Uterus (tissue), 3 donors: ENCODE measurements at regions not wholly inside any gene's neighbourhood (a gene's known extent, or its start where the extent isn't known, plus 50 kb on each side); places are given as distances from the start of the nearest gene placed in this dataset.

Experiments used
- DNase-seq, 2 donors: peaks; one replicate each; pipeline ENCODE4 v3.0.0-alpha.2; 2019 to 2020
- H3K27ac ChIP-seq, 2 donors: fragments of 200-600 bp; sonication (generic); 1 replicate in 1 of 2; 2 replicates in 1 of 2; pipeline ENCODE4 v1.5.1; 2016 to 2018
- H3K27me3 ChIP-seq, 2 donors: fragments of 200-600 bp; sonication (generic); one replicate each; pipeline ENCODE4 v1.5.1; 2018 to 2019; ENCODE audit warnings: control low read depth in 1 of 2
- H3K36me3 ChIP-seq, 2 donors: fragments of 200-600 bp; sonication (generic); one replicate each; pipeline ENCODE4 v1.5.1; 2019; ENCODE audit warnings: control low read depth in 1 of 2
- H3K4me1 ChIP-seq, 2 donors: fragments of 200-600 bp; sonication (generic); one replicate each; pipeline ENCODE4 v1.5.1; 2018 to 2019; ENCODE audit warnings: control low read depth in 1 of 2
- H3K4me3 ChIP-seq, 2 donors: fragments of 200-600 bp; sonication (generic); 1 replicate in 1 of 2; 2 replicates in 1 of 2; pipeline ENCODE4 v1.5.1; 2018 to 2019; ENCODE audit warnings: mild to moderate bottlenecking in 1 of 2
- H3K9me3 ChIP-seq, 2 donors: fragments of 200-600 bp; sonication (generic); one replicate each; pipeline ENCODE4 v1.5.1; 2019; ENCODE audit warnings: control low read depth in 1 of 2
- CTCF ChIP-seq, 4 experiments: fragments of 200-600 bp in 2 of 4; fragments of 450-650 bp in 2 of 4; sonication (generic) in 2 of 4; IDR thresholded peaks; one replicate each; pipeline ENCODE4 v1.5.1; 2016 to 2019; ENCODE audit warnings: antibody characterized with exemption in 4 of 4, mild to moderate bottlenecking in 2 of 4, moderate library complexity in 1 of 4
- POLR2A ChIP-seq, 2 donors: fragments of 450-650 bp; IDR thresholded peaks; one replicate each; pipeline ENCODE4 v1.6.1; 2016; ENCODE audit warnings: antibody characterized with exemption in 2 of 2, mild to moderate bottlenecking in 1 of 2, moderate library complexity in 1 of 2
- intact Hi-C: fragments of 100-400 bp; cut with DNase I; formaldehyde crosslinking; loops from one replicate; pipeline ENCODE4 v1.15.1; 2023; ENCODE audit warnings: low total_unique reads
- donor health status: DM: yes; HTN: yes; CAD: no.

GRCh38 chr4:128378668-128379067, 91.1 kb upstream of the PGRMC2 start:
- Histone ChIP-seq H3K36me3 (no peaks in the 10 kb centered on the region), H3K4me3 (no peak overlapping the region), H3K9me3 (no peaks in the 10 kb centered on the region), H3K4me1 (no peaks in the 10 kb centered on the region), H3K27me3 (no peaks in the 10 kb centered on the region), H3K27ac (no peak overlapping the region)
- no peak for TF ChIP-seq POLR2A (IDR thresholded peaks at IDR 0.05)
- TF ChIP-seq CTCF (IDR thresholded peaks at IDR 0.05), result no peak
- intact Hi-C loops, result no loop called here
- DNase-seq, result no peak

GRCh38 chr4:128376958-128377357, 89.3 kb upstream of the PGRMC2 start:
- no peaks in the 10 kb centered on the region for H3K36me3 ChIP-seq
- intact Hi-C loops, result no loop called here
- DNase-seq, result no peak
- no peak overlapping the region for H3K4me3 ChIP-seq
- H3K27me3 ChIP-seq, result no peaks in the 10 kb centered on the region
- no peak for TF ChIP-seq CTCF (IDR thresholded peaks at IDR 0.05)
- no peak for TF ChIP-seq POLR2A (IDR thresholded peaks at IDR 0.05)
- H3K4me1 ChIP-seq, result no peaks in the 10 kb centered on the region
- no peaks in the 10 kb centered on the region for H3K9me3 ChIP-seq
- no peak overlapping the region for H3K27ac ChIP-seq

GRCh38 chr4:128376303-128376702, 88.7 kb upstream of the PGRMC2 start:
- no peak overlapping the region for H3K27ac ChIP-seq
- no peak for TF ChIP-seq CTCF (IDR thresholded peaks at IDR 0.05)
- no peak for TF ChIP-seq POLR2A (IDR thresholded peaks at IDR 0.05)
- no peaks in the 10 kb centered on the region for H3K36me3 ChIP-seq
- no peaks in the 10 kb centered on the region for H3K4me1 ChIP-seq
- H3K4me3 ChIP-seq, result no peak overlapping the region
- H3K9me3 ChIP-seq, result no peaks in the 10 kb centered on the region
- intact Hi-C loops, result no loop called here
- no peak for DNase-seq
- no peaks in the 10 kb centered on the region for H3K27me3 ChIP-seq

- Histone ChIP-seq H3K4me3 (no peak overlapping the region), H3K27ac (no peak overlapping the region), H3K4me1 (no peaks in the 10 kb centered on the region), H3K9me3 (no peaks in the 10 kb centered on the region), H3K36me3 (no peaks in the 10 kb centered on the region), H3K27me3 (no peaks in the 10 kb centered on the region)
- TF ChIP-seq POLR2A (IDR thresholded peaks at IDR 0.05) (no peak), CTCF (IDR thresholded peaks at IDR 0.05) (no peak)
- DNase-seq, result no peak
- intact Hi-C loops, result no loop called here
These were observed 86.0 kb upstream of the PGRMC2 start for GRCh38 chr4:128373628-128374027.

GRCh38 chr4:128371876-128372275, 84.3 kb upstream of the PGRMC2 start:
- no peak for DNase-seq
- TF ChIP-seq POLR2A (IDR thresholded peaks at IDR 0.05) (no peak), CTCF (IDR thresholded peaks at IDR 0.05) (no peak)
- no peaks in the 10 kb centered on the region for H3K9me3 ChIP-seq
- intact Hi-C loops, result no loop called here
- no peaks in the 10 kb centered on the region for H3K36me3 ChIP-seq
- no peaks in the 10 kb centered on the region for H3K4me1 ChIP-seq
- peak overlapping the region; percentile 56 to 63 for H3K27ac ChIP-seq
- H3K4me3 ChIP-seq, result no peak overlapping the region
- no peaks in the 10 kb centered on the region for H3K27me3 ChIP-seq
